BJ (cell line): ENCODE measurements at regions not wholly inside any gene's neighbourhood (a gene's known extent, or its start where the extent isn't known, plus 50 kb on each side); places are given as distances from the start of the nearest gene placed in this dataset.

Source experiments
- CTCF ChIA-PET: fragments of 350-600 bp; formaldehyde crosslinking; extraction: SDS; loops from one replicate; lab custom pipeline; 2021; ENCODE audit warnings: antibody characterized with exemption, inconsistent platforms; lab: Yijun Ruan, JAX
- POLR2A ChIA-PET: fragments of 300-600 bp; sonication (Branson Sonifier 250); formaldehyde crosslinking; extraction: SDS; loops from one replicate; lab custom pipeline; 2021; ENCODE audit warnings: antibody characterized with exemption; lab: Charles Lee
- DNase-seq: peaks from one replicate; pipeline ENCODE4 v3.0.0-alpha.2; 2011; ENCODE audit warnings: low read depth
- H3K27me3 ChIP-seq: 2 replicates; pipeline ENCODE4 v1.6.0; 2011; ENCODE audit warnings: low read length; ENCODE audit not compliant: control insufficient read depth, insufficient read depth
- H3K36me3 ChIP-seq: 2 replicates; pipeline ENCODE4 v1.5.1; 2011; ENCODE audit warnings: low read length; ENCODE audit not compliant: control insufficient read depth, insufficient read depth
- H3K4me3 ChIP-seq: 2 replicates; pipeline ENCODE4 v1.5.1; 2011; ENCODE audit warnings: low read depth, mild to moderate bottlenecking, control low read depth, low read length
- TF ChIP-seq, protein P1 (sequence below): IDR thresholded peaks from 2 replicates; pipeline ENCODE4 v1.5.1; 2011; ENCODE audit warnings: low read depth, mild to moderate bottlenecking, control low read depth, inconsistent platforms, low read length, moderate library complexity; ENCODE audit not compliant: insufficient read depth

DNA sequence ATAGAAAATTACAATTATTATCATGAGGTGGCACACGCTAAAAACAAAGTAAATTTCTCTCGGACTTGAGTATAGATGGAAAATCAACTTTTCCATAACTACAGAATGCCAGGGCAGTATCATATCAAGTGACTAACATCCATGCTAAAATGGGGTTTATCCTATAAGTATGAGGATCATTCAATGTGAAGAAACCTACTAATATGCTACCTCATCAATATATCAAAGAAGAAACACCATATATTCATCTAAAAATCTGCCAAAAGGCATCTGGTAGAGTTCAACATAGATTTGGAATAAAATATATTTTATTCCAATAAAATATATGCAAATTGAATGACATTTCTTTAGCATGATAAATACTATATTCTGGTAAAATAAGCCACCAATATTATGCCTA lies 894.4 kb downstream of the MCTP2 start:
- Histone ChIP-seq H3K4me3 (no peak overlapping the region), H3K27me3 (no peaks in the 10 kb centered on the region), H3K36me3 (no peaks in the 10 kb centered on the region)
- ChIA-PET POLR2A (no interaction called here), CTCF (interaction anchor here (0.6 kb wide), 1 partner anchor 9 kb away, joined by 3 read pairs; no protein-coding TSS in a partner anchor)
- TF ChIP-seq, protein P1, sequence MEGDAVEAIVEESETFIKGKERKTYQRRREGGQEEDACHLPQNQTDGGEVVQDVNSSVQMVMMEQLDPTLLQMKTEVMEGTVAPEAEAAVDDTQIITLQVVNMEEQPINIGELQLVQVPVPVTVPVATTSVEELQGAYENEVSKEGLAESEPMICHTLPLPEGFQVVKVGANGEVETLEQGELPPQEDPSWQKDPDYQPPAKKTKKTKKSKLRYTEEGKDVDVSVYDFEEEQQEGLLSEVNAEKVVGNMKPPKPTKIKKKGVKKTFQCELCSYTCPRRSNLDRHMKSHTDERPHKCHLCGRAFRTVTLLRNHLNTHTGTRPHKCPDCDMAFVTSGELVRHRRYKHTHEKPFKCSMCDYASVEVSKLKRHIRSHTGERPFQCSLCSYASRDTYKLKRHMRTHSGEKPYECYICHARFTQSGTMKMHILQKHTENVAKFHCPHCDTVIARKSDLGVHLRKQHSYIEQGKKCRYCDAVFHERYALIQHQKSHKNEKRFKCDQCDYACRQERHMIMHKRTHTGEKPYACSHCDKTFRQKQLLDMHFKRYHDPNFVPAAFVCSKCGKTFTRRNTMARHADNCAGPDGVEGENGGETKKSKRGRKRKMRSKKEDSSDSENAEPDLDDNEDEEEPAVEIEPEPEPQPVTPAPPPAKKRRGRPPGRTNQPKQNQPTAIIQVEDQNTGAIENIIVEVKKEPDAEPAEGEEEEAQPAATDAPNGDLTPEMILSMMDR: no peak
- no peak for DNase-seq

DNA sequence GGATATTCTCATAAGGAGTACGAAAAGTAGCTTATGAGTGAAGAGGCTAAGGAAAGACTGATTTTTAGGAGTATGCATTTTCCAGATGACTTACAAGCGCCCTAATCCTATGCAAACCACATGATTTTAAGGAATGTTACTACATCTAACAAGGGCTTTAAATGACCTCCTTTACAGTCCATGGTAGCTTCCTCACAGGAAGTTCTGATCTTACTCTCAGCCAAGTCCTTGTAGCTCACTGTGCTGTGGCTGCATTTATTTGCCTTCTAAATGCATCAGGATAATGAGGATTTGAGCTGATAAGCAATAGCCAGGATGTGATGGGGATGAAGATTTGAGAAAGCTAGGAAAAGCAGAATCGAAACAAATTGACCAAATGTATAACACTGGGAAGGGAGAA lies 896.0 kb downstream of the MCTP2 start:
- H3K27me3 ChIP-seq: no peaks in the 10 kb centered on the region
- no peak for DNase-seq
- H3K36me3 ChIP-seq: no peaks in the 10 kb centered on the region
- POLR2A ChIA-PET: no interaction called here
- CTCF ChIA-PET: interaction anchor here (0.7 to 1.1 kb wide), 3 partner anchors 15 to 133 kb away, joined by 3 read pairs; no protein-coding TSS in a partner anchor
- no peak overlapping the region for H3K4me3 ChIP-seq
- TF ChIP-seq, protein P1: no peak

- Histone ChIP-seq H3K27me3 (no peaks in the 10 kb centered on the region), H3K4me3 (no peak overlapping the region), H3K36me3 (no peaks in the 10 kb centered on the region)
- CTCF ChIA-PET: no interaction called here
- DNase-seq: peak; percentile 20
- POLR2A ChIA-PET: interaction anchor here (0.6 kb wide), 1 partner anchor 528 kb away, joined by 4 read pairs; no protein-coding TSS in a partner anchor
- TF ChIP-seq, protein P1: no peak
These were observed 898.2 kb downstream of the MCTP2 start for GRCh38 chr15:95129574-95129973.

- no peak for DNase-seq
- TF ChIP-seq, protein P1: no peak
- no peaks in the 10 kb centered on the region for H3K27me3 ChIP-seq
- H3K36me3 ChIP-seq: no peaks in the 10 kb centered on the region
- H3K4me3 ChIP-seq: no peak overlapping the region
- CTCF ChIA-PET: interaction anchor here (0.6 kb wide), 1 partner anchor 278 kb away, joined by 5 read pairs; no protein-coding TSS in a partner anchor
- POLR2A ChIA-PET: no interaction called here
These were observed 899.8 kb downstream of the MCTP2 start for GRCh38 chr15:95131131-95131556.

DNA sequence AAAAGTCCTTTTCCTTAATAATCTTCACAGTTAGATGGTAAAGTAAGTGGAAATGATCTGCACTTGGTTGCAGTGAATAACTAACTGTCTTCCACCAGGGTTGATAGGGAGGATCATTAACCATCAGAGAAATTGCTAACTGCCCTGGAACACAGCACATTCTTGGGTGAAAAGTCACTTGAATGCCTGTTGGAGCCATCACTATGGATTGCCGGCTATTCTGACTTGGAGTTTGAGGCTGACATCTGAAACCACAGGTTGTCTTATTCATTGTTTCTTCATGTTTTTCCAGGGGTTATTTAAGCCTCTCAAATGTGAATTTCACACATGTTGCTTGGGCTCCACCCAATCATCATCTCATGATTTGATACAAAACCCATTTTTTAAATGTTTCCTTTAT lies 901.4 kb downstream of the MCTP2 start:
- DNase-seq: peak; percentile 46
- CTCF ChIA-PET: no interaction called here
- H3K4me3 ChIP-seq: no peak overlapping the region
- TF ChIP-seq, protein P1: no peak
- POLR2A ChIA-PET: no interaction called here
- no peaks in the 10 kb centered on the region for H3K36me3 ChIP-seq
- no peaks in the 10 kb centered on the region for H3K27me3 ChIP-seq
